Panc1 (cell line): ENCODE measurements at regions not wholly inside any gene's neighbourhood (a gene's known extent, or its start where the extent isn't known, plus 50 kb on each side); places are given as distances from the start of the nearest gene placed in this dataset.

Experiments used
- TF ChIP-seq, protein P1 (sequence below): fragments of 450-650 bp; IDR thresholded peaks from 2 replicates; pipeline ENCODE4 v1.5.1; 2017; ENCODE audit warnings: mild to moderate bottlenecking
- TF ChIP-seq, protein P2 (sequence below), 2 experiments: IDR thresholded peaks; 2 replicates each; pipeline ENCODE4 v1.6.1; 2011 to 2012; ENCODE audit warnings: low read depth in 2 of 2, control low read depth in 1 of 2, low read length in 1 of 2, mild to moderate bottlenecking in 1 of 2, moderate library complexity in 1 of 2; ENCODE audit not compliant: insufficient read depth in 1 of 2

DNA sequence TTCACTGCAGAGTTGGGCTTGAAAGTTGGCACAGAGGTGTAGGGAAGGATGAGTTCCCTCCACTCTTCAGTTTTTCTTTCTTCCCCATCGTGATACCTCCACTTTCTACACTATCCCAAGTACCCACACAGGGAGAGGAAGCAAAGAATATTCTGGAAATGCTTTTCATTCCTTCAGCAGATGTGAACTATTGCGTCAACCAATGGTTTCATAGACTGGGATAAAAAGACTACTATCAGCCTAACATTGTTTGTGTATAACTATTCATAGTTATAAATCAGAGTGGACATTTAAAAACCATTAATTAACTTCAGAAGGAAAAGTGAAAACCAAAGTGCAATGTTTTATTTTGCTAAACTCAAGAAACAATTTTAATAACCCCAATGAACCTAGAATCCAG is 63.6 kb upstream of the MAMDC2 start:
- TF ChIP-seq, protein P1, sequence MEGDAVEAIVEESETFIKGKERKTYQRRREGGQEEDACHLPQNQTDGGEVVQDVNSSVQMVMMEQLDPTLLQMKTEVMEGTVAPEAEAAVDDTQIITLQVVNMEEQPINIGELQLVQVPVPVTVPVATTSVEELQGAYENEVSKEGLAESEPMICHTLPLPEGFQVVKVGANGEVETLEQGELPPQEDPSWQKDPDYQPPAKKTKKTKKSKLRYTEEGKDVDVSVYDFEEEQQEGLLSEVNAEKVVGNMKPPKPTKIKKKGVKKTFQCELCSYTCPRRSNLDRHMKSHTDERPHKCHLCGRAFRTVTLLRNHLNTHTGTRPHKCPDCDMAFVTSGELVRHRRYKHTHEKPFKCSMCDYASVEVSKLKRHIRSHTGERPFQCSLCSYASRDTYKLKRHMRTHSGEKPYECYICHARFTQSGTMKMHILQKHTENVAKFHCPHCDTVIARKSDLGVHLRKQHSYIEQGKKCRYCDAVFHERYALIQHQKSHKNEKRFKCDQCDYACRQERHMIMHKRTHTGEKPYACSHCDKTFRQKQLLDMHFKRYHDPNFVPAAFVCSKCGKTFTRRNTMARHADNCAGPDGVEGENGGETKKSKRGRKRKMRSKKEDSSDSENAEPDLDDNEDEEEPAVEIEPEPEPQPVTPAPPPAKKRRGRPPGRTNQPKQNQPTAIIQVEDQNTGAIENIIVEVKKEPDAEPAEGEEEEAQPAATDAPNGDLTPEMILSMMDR: no peak
- TF ChIP-seq, protein P2, sequence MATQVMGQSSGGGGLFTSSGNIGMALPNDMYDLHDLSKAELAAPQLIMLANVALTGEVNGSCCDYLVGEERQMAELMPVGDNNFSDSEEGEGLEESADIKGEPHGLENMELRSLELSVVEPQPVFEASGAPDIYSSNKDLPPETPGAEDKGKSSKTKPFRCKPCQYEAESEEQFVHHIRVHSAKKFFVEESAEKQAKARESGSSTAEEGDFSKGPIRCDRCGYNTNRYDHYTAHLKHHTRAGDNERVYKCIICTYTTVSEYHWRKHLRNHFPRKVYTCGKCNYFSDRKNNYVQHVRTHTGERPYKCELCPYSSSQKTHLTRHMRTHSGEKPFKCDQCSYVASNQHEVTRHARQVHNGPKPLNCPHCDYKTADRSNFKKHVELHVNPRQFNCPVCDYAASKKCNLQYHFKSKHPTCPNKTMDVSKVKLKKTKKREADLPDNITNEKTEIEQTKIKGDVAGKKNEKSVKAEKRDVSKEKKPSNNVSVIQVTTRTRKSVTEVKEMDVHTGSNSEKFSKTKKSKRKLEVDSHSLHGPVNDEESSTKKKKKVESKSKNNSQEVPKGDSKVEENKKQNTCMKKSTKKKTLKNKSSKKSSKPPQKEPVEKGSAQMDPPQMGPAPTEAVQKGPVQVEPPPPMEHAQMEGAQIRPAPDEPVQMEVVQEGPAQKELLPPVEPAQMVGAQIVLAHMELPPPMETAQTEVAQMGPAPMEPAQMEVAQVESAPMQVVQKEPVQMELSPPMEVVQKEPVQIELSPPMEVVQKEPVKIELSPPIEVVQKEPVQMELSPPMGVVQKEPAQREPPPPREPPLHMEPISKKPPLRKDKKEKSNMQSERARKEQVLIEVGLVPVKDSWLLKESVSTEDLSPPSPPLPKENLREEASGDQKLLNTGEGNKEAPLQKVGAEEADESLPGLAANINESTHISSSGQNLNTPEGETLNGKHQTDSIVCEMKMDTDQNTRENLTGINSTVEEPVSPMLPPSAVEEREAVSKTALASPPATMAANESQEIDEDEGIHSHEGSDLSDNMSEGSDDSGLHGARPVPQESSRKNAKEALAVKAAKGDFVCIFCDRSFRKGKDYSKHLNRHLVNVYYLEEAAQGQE (IDR thresholded peaks at IDR 0.05; ENCODE audit: insufficient read depth in 1 of 2, low read depth in 2 of 2, low read length in 1 of 2): no peak
